IMR-90 (cell line): ENCODE measurements at regions not wholly inside any gene's neighbourhood (a gene's known extent, or its start where the extent isn't known, plus 50 kb on each side); places are given as distances from the start of the nearest gene placed in this dataset.

Experiments
- CHD1 ChIP-seq: IDR thresholded peaks from 2 replicates; pipeline ENCODE4 v1.6.1; 2012; ENCODE audit warnings: low read depth, low read length, improper control_type of control experiment
- CTCF ChIP-seq: conservative IDR thresholded peaks from 2 replicates; pipeline ENCODE4 v1.5.1; 2012; ENCODE audit warnings: mild to moderate bottlenecking, low read depth, low read length, improper control_type of control experiment
- POLR2A ChIP-seq: IDR thresholded peaks from 2 replicates; pipeline ENCODE4 v1.6.1; 2012; ENCODE audit warnings: mild to moderate bottlenecking, low read depth, low read length
- RFX5 ChIP-seq: IDR thresholded peaks from 2 replicates; pipeline ENCODE4 v1.8.0; 2012; ENCODE audit warnings: low read depth, mild to moderate bottlenecking, low read length, moderate library complexity

- TF ChIP-seq POLR2A (no peak), CTCF (no peak), CHD1 (no peak), RFX5 (no peak)
These were observed 68.2 kb upstream of the THBS1 start for GRCh38 chr15:39512643-39513042.
